Activated naive CD4-positive, alpha-beta T cell treated with anti-CD3 and anti-CD28 coated beads for 36 hours (primary cell): ENCODE measurements at regions not wholly inside any gene's neighbourhood (a gene's known extent, or its start where the extent isn't known, plus 50 kb on each side); places are given as distances from the start of the nearest gene placed in this dataset.

ENCODE experiments used
- CTCF ChIA-PET: fragments of 350-600 bp; sonication (Branson Sonifier 250); formaldehyde crosslinking; loops from one replicate; lab custom pipeline; 2021; ENCODE audit warnings: antibody characterized with exemption; lab: Charles Lee
- DNase-seq: peaks from one replicate; pipeline ENCODE4 v3.0.0-alpha.2; 2020
- H3K27ac Mint-ChIP-seq: one replicate; pipeline ENCODE4 v1.8.0; 2021; ENCODE audit warnings: mild to moderate bottlenecking, mixed read lengths
- H3K27me3 Mint-ChIP-seq: one replicate; pipeline ENCODE4 v1.8.0; 2021; ENCODE audit warnings: low read depth, mixed read lengths
- H3K36me3 Mint-ChIP-seq: one replicate; pipeline ENCODE4 v1.8.0; 2021; ENCODE audit warnings: low read depth, mixed read lengths
- H3K4me1 Mint-ChIP-seq: one replicate; pipeline ENCODE4 v1.8.0; 2021; ENCODE audit warnings: low read depth, mixed read lengths
- H3K4me3 Mint-ChIP-seq: one replicate; pipeline ENCODE4 v1.8.0; 2021; ENCODE audit warnings: mild to moderate bottlenecking, moderate library complexity, mixed read lengths
- H3K9me3 Mint-ChIP-seq: one replicate; pipeline ENCODE4 v1.8.0; 2021; ENCODE audit warnings: mixed read lengths
- intact Hi-C: fragments of 100-400 bp; cut with micrococcal nuclease; formaldehyde crosslinking; loops from one replicate; pipeline ENCODE4 v1.15.1; 2023

DNA sequence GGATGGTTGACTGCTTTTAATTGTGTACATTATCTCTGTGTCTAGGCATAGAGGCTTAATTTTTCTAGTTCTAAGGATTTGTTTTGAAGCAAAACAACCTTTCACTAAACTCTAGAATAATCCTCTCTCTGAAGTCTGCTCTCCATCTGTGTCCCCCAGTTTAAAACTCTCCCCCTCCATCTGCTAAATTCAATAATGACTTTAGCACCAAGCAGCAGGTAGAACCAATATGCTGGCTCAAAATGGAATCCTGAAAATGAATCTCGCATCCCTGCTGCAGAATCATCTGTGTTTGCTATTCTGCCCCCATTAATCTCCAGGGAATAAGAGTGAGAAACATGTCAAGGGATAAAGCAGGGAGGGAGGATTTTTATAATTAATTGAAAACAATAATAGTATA lies 111.8 kb downstream of the TUSC7 start:
- CTCF ChIA-PET = no interaction called here
- H3K4me1 Mint-ChIP-seq = no peaks in the 10 kb centered on the region
- intact Hi-C loops = no loop called here
- no peaks in the 10 kb centered on the region for H3K36me3 Mint-ChIP-seq
- no peak overlapping the region for H3K27ac Mint-ChIP-seq
- H3K9me3 Mint-ChIP-seq = no peaks in the 10 kb centered on the region
- no peak for DNase-seq
- H3K27me3 Mint-ChIP-seq = peaks cover 2% of the 10 kb centered on the region
- no peak overlapping the region for H3K4me3 Mint-ChIP-seq

DNA sequence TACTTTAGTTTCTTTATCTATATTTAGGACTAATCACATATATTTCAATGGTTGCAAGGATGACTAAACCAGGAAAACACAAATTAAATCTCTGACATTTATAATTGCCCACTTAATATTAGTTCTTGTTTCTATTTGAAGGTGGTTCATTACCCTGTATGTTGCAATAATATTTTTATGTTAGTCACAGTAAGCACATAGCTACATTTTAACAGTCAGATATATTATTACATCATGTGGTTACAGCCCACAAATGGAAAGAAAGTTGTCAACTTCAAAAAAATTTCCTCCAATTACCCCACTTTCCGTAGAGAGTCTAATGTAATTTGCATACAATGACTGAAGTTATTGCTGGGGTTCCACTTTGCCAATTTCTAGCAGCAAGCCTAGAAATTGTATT lies 114.6 kb downstream of the TUSC7 start:
- CTCF ChIA-PET = no interaction called here
- Mint-ChIP-seq H3K27me3 (peaks cover 2% of the 10 kb centered on the region), H3K4me3 (no peak overlapping the region), H3K9me3 (no peaks in the 10 kb centered on the region), H3K27ac (no peak overlapping the region), H3K36me3 (no peaks in the 10 kb centered on the region), H3K4me1 (no peaks in the 10 kb centered on the region)
- intact Hi-C loops = no loop called here
- no peak for DNase-seq

DNA sequence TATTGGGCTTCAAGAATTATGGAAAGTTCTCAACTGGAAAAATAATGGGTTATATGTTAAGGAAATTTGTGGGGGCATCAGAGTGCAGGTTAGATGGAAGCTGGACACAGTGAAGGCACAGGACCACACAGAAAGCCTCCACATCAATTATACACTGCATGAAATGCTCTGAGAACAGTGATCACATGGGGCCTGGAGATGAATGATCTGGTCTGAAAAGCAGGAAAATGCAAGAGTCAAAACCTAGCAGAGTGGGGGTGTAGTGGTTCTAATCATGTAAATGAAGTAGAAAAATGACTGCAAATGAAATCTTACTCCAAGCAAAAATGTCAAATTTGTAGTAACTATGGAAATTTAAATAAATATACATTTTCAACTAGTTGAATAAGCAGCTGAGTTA lies 123.6 kb downstream of the TUSC7 start:
- Mint-ChIP-seq H3K36me3 (no peaks in the 10 kb centered on the region), H3K9me3 (peaks cover 1% of the 10 kb centered on the region), H3K27me3 (no peaks in the 10 kb centered on the region), H3K4me1 (no peaks in the 10 kb centered on the region), H3K4me3 (no peak overlapping the region), H3K27ac (no peak overlapping the region)
- no peak for DNase-seq
- CTCF ChIA-PET = no interaction called here
- intact Hi-C loops = no loop called here

DNA sequence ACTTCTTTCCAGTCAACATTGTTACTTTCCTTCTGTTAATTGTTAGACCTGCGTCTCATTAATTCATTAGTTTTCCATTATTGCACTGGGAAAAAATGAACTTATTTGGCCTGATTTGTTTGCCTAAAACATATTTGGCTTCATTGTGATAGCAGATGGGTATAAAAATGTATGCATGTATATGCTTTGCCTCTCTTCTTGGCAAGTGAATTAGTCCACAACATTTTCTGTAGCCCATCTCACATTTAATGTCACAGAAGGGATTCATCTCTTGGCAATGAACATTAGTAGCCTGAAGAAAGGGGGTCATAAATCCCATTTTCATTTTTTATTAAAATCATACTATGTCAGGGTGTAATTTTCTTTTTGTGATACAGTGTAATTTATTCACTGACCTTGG lies 125.2 kb downstream of the TUSC7 start:
- H3K36me3 Mint-ChIP-seq = no peaks in the 10 kb centered on the region
- CTCF ChIA-PET = no interaction called here
- no peak for DNase-seq
- H3K9me3 Mint-ChIP-seq = peaks cover 1% of the 10 kb centered on the region
- no peaks in the 10 kb centered on the region for H3K27me3 Mint-ChIP-seq
- no peak overlapping the region for H3K27ac Mint-ChIP-seq
- H3K4me1 Mint-ChIP-seq = no peaks in the 10 kb centered on the region
- intact Hi-C loops = no loop called here
- no peak overlapping the region for H3K4me3 Mint-ChIP-seq

DNA sequence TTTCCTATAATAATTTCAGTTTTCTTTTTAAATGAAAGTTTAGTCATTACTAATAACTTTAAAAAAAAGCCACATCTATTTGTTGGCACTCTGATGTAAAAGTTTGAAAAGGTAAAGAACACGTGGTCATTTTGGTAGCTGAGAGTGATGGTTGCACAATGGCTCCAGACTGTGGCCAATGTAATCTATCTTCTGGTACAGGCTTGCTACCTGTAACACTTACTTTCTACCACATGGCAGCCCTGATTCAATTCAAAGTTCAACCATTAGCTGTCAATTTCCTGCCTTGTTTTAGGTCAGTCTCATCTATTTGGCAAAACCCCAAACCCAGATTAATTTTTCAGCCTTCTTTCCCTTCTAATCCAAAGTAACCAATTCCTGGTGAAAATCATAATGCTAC lies 126.1 kb downstream of the TUSC7 start:
- Mint-ChIP-seq H3K27ac (no peak overlapping the region), H3K4me1 (no peaks in the 10 kb centered on the region), H3K4me3 (no peak overlapping the region), H3K36me3 (no peaks in the 10 kb centered on the region), H3K27me3 (no peaks in the 10 kb centered on the region), H3K9me3 (peaks cover 1% of the 10 kb centered on the region)
- DNase-seq = no peak
- CTCF ChIA-PET = no interaction called here
- intact Hi-C loops = no loop called here

DNA sequence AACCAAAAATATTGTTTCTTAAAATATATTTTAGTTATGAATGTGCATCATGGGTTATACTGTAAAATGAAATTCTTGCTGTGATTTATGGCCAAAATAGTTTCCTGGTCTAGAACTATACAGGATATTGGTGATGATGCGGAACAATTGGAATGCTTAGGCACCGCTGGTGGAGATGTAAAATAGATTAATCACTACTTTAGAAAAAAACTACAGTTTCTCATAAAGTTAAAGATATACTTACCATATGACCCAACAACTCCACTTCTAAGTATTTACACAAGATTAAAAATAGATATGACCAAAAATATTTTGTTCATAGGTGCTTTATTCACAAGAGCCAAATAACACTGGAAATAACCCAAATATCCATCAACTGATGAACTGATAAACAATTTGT lies 126.7 kb downstream of the TUSC7 start:
- Mint-ChIP-seq H3K4me1 (no peaks in the 10 kb centered on the region), H3K36me3 (no peaks in the 10 kb centered on the region), H3K9me3 (peaks cover 2% of the 10 kb centered on the region), H3K27me3 (no peaks in the 10 kb centered on the region), H3K27ac (no peak overlapping the region), H3K4me3 (no peak overlapping the region)
- CTCF ChIA-PET = no interaction called here
- no peak for DNase-seq
- intact Hi-C loops = no loop called here

DNA sequence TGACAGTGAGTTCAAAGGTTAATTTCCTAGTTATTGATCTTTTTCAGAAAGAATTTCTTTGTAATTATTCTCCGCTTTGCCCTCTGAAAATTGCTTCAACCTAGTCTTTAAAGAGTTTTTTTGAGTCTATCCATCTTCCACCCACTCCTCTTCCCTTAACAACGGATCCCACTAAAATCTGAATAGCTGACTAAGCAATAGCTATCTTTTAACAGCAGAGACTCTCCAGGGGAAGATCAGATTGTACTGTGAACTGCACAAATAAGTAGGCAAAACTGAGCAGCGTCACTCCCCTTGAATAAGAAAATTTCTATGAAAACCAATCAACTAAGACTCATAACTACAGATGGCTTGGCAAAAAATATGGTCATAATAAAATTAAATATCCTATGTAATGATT lies 127.9 kb downstream of the TUSC7 start:
- CTCF ChIA-PET = interaction anchor here (0.6 kb wide), 1 partner anchor 613 kb away, joined by 3 read pairs; no protein-coding TSS in a partner anchor
- intact Hi-C loops = no loop called here
- Mint-ChIP-seq H3K4me3 (no peak overlapping the region), H3K27ac (no peak overlapping the region), H3K36me3 (no peaks in the 10 kb centered on the region), H3K4me1 (no peaks in the 10 kb centered on the region), H3K27me3 (no peaks in the 10 kb centered on the region), H3K9me3 (peaks cover 3% of the 10 kb centered on the region)
- DNase-seq = no peak

DNA sequence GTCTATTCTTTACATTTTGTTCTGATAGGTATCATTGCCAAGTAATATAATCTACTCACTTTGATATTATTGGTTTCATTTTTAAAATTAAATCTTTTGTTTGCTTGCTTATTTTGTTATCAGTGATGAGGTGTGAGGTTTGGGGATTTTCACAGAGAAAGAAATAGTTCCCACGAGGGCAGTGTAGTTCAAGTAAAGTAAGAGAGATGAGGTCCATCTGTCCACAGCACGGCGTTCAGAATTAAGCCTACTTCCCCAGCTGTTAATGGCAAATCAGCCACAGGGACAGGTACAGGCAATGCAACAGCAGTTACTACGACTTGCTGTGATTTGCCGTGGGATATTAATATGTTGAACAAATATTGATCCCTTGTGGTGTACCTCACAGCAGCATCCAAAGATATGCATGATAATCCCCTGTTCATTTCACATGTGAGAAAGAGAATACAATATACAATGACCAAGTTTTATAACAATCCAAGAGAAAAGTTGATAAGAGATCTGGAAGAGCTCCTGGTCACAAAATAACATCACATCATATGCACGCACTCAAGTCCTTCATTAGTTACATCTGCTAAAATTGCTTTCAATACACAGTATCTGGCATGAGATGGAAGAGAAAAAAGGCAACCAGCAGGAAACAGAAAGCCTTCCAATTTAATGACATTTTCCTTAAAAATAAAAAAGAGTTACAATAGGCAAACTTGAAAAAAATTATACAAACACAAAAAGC lies 131.6 kb downstream of the TUSC7 start:
- Mint-ChIP-seq H3K36me3 (no peaks in the 10 kb centered on the region), H3K4me1 (no peaks in the 10 kb centered on the region), H3K9me3 (peaks cover 2% of the 10 kb centered on the region), H3K27me3 (no peaks in the 10 kb centered on the region), H3K27ac (no peak overlapping the region), H3K4me3 (no peak overlapping the region)
- intact Hi-C loops = no loop called here
- CTCF ChIA-PET = interaction anchor here (0.7 kb wide), 1 partner anchor 10 kb away, joined by 3 read pairs; no protein-coding TSS in a partner anchor
- no peak for DNase-seq

DNA sequence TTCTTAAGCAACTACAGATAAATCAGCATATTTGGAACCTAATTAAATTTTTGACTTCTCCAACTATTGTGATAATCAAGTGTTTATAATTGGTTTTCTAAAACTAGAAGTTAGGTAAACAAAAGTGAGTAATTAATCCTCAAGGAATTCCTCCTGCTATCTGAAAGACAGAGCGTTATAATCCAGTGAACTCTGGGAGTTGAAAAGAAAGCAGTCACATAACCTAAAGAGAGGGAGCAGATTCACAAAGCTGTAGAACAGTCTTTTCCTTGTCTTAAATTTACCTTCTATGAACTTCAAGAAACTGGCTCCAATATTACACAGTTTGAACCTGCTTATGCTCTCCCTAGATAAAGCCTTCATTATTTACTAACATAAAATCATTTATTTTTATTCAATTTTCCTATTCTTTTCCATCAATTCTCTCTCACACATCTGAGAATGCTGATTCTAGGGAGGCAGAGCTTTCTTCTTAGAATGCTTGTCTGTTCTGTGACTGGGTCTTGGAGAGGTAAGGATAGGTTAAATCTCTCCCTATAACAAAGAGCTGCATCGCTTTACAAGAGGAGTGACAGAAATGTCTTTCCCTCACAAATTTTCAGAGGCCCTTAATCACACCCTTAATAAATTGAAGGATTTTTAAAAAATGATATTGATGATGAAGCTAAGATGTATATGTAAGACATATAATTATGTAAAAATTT lies 132.8 kb downstream of the TUSC7 start:
- Mint-ChIP-seq H3K36me3 (no peaks in the 10 kb centered on the region), H3K4me3 (no peak overlapping the region), H3K27me3 (no peaks in the 10 kb centered on the region), H3K27ac (no peak overlapping the region), H3K9me3 (peaks cover 4% of the 10 kb centered on the region), H3K4me1 (no peaks in the 10 kb centered on the region)
- intact Hi-C loops = no loop called here
- DNase-seq = no peak
- CTCF ChIA-PET = interaction anchor here (1.0 kb wide), 1 partner anchor 72 kb away, joined by 3 read pairs; no protein-coding TSS in a partner anchor

DNA sequence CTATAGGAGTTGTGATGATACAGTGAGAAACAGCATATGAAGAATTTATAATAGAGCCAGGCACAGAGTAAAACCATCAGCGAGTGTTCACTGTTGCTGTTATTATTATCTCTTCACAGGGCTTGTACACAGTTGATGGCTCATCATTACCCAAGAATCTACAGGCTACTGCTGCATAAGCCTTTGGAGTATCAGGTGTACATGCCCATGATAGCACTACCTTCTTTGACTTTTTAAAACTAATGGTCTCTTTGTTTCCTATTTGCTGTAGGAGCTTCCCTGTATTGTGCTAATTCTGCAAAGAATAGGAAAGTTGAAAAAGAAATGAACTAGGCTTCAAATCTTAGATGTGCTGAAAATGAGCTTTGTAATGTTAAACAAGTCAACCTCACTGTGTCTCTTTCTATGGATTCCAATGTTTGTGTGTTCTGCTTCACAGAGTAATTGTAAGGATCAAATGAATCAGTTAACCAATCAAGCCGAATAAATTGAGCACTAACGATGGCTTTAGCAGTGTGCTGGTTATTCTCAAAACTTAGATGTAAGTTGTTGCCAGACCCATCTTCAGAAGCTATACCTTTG lies 138.8 kb downstream of the TUSC7 start:
- intact Hi-C loops = no loop called here
- Mint-ChIP-seq H3K4me3 (no peak overlapping the region), H3K4me1 (no peaks in the 10 kb centered on the region), H3K27me3 (no peaks in the 10 kb centered on the region), H3K9me3 (peaks cover 6% of the 10 kb centered on the region), H3K36me3 (no peaks in the 10 kb centered on the region), H3K27ac (no peak overlapping the region)
- CTCF ChIA-PET = no interaction called here
- no peak for DNase-seq

DNA sequence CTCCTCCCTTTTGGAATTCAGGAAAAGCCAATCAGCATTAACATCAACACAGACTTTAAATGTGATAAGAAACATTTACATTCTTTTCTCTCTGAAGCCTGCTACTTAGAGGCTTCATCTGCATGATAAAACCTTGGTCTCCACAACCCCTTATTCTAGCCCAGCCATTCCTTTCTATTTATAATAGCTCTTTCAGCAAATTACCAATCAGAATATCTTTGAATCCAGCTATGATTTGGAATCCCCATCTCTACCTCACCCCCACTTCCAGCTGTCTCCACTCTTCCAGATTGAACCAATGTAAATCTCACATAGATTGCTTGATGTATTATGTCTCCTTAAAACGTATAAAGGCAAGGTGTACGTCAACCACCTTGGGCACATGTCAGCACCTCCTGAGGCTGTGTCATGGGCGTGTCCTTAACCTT lies 139.7 kb downstream of the TUSC7 start:
- Mint-ChIP-seq H3K27me3 (no peaks in the 10 kb centered on the region), H3K4me1 (no peaks in the 10 kb centered on the region), H3K27ac (no peak overlapping the region), H3K36me3 (no peaks in the 10 kb centered on the region), H3K9me3 (peaks cover 6% of the 10 kb centered on the region), H3K4me3 (no peak overlapping the region)
- intact Hi-C loops = no loop called here
- CTCF ChIA-PET = no interaction called here
- no peak for DNase-seq

DNA sequence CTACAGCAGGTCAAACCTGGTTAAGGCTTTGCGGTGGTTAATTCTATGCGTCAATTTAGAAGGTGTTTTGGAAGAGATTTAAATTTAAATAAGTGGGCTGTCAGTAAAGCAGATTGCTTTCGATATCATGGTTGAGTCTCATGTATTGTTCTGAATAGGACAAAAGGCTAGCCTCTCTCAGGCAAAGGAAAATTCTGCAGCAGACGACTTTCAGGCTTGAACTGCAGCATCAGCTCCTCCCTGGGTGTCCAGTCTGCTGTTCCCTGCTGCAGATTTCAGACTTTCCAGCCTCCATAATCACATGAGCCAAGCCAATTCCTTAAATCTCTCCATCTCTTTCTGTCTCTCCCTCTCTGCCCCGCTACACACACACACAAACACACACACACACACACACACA lies 143.2 kb downstream of the TUSC7 start:
- Mint-ChIP-seq H3K4me1 (no peaks in the 10 kb centered on the region), H3K27ac (no peak overlapping the region), H3K27me3 (no peaks in the 10 kb centered on the region), H3K4me3 (no peak overlapping the region), H3K9me3 (peaks cover 2% of the 10 kb centered on the region), H3K36me3 (no peaks in the 10 kb centered on the region)
- CTCF ChIA-PET = no interaction called here
- intact Hi-C loops = no loop called here
- DNase-seq = no peak
